ENCODE measurements at regions not wholly inside any gene's neighbourhood (a gene's known extent, or its start where the extent isn't known, plus 50 kb on each side); places are given as distances from the start of the nearest gene placed in this dataset.

DNA sequence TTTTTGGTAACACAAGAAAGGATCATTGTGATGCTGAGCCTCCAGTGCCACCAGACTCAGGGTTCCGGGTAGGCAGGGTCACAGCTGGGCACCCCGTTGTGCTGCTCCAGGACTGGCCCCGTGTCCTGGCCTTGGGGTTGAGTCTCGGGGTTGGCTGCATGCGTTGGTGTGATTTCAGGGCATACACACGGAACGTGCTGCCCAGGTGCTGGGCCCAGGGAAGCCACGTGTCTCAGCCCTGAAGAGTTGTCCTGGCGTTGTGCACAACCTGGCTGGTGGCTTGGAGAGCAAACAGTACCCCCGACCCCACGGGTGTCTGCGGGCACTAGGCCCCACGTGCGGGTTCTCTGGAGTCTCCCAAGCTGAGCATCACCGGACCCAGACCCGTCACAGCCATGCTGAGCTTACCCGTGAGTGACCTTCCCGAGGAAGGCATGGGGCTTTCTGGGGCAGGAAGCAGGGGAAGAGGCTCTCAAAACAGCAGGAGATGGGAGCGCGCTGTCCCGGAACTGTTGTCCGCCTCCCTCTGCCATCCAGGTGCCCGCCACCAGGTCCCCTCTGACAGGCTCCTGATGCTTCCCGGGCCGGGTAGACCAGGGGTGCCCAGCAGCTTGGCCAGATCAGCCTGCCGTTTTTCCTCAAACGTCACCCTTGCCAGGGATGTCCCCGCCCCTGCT is 66.1 kb upstream of the ENPP6 start:
- H2BK120ac ChIP-seq (replicated peaks; ENCODE audit: low read depth, low read length): no peak overlapping the region
- no peak overlapping the region for H2AFZ ChIP-seq (ENCODE audit: low read length)
- DNase-seq (ENCODE audit: low read depth in 1 of 2, low spot score in 2 of 2) (no peak), FAIRE-seq (no peak)
- no peak overlapping the region for H2BK20ac ChIP-seq (ENCODE audit: low read length)
- no peak overlapping the region for H2BK5ac ChIP-seq (ENCODE audit: low read depth, low read length)
- H3K56ac ChIP-seq (replicated peaks; ENCODE audit: insufficient read length, low read depth, low read length): no peak overlapping the region
- H3K9me3 ChIP-seq (ENCODE audit: insufficient read depth in 2 of 2, low read depth in 1 of 2, low read length in 1 of 2): no peaks in the 10 kb centered on the region
- H3K4me1 ChIP-seq (replicated peaks in 1 of 4; ENCODE audit: control insufficient read depth in 3 of 4, insufficient read depth in 4 of 4, low read length in 3 of 4): peaks cover 0 to 5% (median 1%) of the 10 kb centered on the region in 4 experiments; a peak in 3 of 7 replicates
- ChIA-PET CTCF (ENCODE audit: partially characterized antibody) (interaction anchor here (0.5 to 2.2 kb wide), 7 partner anchors 10 to 484 kb away, joined by 3 to 6 read pairs (median 3); no protein-coding TSS in a partner anchor), POLR2A (ENCODE audit: partially characterized antibody) (no interaction called here)
- H4K20me1 ChIP-seq (replicated peaks in 1 of 2; ENCODE audit: control insufficient read depth in 1 of 2, insufficient read depth in 2 of 2, low read length in 2 of 2): no peaks in the 10 kb centered on the region
- no peak overlapping the region for H3K4ac ChIP-seq (replicated peaks; ENCODE audit: insufficient read length, low read depth, low read length)
- H4K91ac ChIP-seq (replicated peaks; ENCODE audit: insufficient read length, low read length): no peak overlapping the region
- no peak overlapping the region for H2BK12ac ChIP-seq (ENCODE audit: low read depth, low read length)
- H3K23ac ChIP-seq (ENCODE audit: insufficient read length): no peak overlapping the region
- no peak overlapping the region for H2AK5ac ChIP-seq (ENCODE audit: low read depth, low read length)
- H3K79me2 ChIP-seq (ENCODE audit: control insufficient read depth in 1 of 2, insufficient read depth in 2 of 2, low read length in 2 of 2): no peaks in the 10 kb centered on the region
- H3K27me3 ChIP-seq (replicated peaks in 1 of 4; ENCODE audit: control insufficient read depth in 3 of 4, extremely low read depth in 1 of 4, insufficient read depth in 3 of 4, low read length in 3 of 4): no peaks in the 10 kb centered on the region
- H3K23me2 ChIP-seq (ENCODE audit: low read depth, low read length): no peaks in the 10 kb centered on the region
- H3K27ac ChIP-seq (ENCODE audit: low read depth, low read length): no peak overlapping the region
- H3K18ac ChIP-seq (ENCODE audit: extremely low read depth, low read length): no peak overlapping the region
- H3K4me2 ChIP-seq (ENCODE audit: insufficient read depth in 1 of 2, low read depth in 2 of 2, low read length in 2 of 2): no peak overlapping the region
- H3K9ac ChIP-seq (replicated peaks in 1 of 4; ENCODE audit: extremely low read depth in 1 of 4, low read depth in 3 of 4, low read length in 3 of 4): no peak overlapping the region
- no peaks in the 10 kb centered on the region for H3K36me3 ChIP-seq (ENCODE audit: control insufficient read depth in 2 of 4, insufficient read depth in 4 of 4, low read length in 3 of 4)
- H4K8ac ChIP-seq (ENCODE audit: extremely low read depth, insufficient read depth, low read length): peak overlapping the region; percentile 42; the same call in 1 of the 2 replicates
- no peak overlapping the region; the same call in 1 of the 2 replicates for H2BK15ac ChIP-seq (ENCODE audit: low read length)
- H3K79me1 ChIP-seq (ENCODE audit: low read depth, low read length): no peaks in the 10 kb centered on the region
- H4K5ac ChIP-seq (ENCODE audit: insufficient read length, low read depth, low read length): no peak overlapping the region
- 88% methylated on average over 25 of the region's 28 CpGs; no CpG with 5 or more reads in 1 of the 2 experiments for WGBS, 2 experiments (ENCODE audit: extremely low coverage in 1 of 2, insufficient coverage in 1 of 2, insufficient read length in 1 of 2, insufficient replicate concordance in 2 of 2, low coverage in 1 of 2, low lambda C conversion rate in 2 of 2, missing lambda C conversion rate in 1 of 2)
- no peak overlapping the region for H3K4me3 ChIP-seq (ENCODE audit: extremely low read depth in 1 of 4, insufficient read depth in 2 of 4, low read depth in 3 of 4, low read length in 4 of 4)
- no peak for TF ChIP-seq BCL11A (IDR thresholded peaks at IDR 0.05; ENCODE audit: low read depth in 2 of 2, low read length in 2 of 2)
- no peak for TF ChIP-seq TAF7 (optimal IDR thresholded peaks at IDR 0.05; ENCODE audit: borderline replicate concordance, low read depth, low read length)
- TF ChIP-seq ASH2L (IDR thresholded peaks at IDR 0.05; ENCODE audit: low read length): no peak
- TF ChIP-seq CBX8 (IDR thresholded peaks at IDR 0.05; ENCODE audit: borderline replicate concordance, low read depth, low read length): no peak
- no peak for TF ChIP-seq CEBPB (IDR thresholded peaks at IDR 0.05; ENCODE audit: low read depth, low read length)
- TF ChIP-seq YY1 (IDR thresholded peaks at IDR 0.05; ENCODE audit: low read depth, low read length): no peak
- TF ChIP-seq SRF (IDR thresholded peaks at IDR 0.05; ENCODE audit: low read depth, low read length): no peak
- no peak for TF ChIP-seq EZH2 (IDR thresholded peaks at IDR 0.05; ENCODE audit: low read depth, low read length, severe bottlenecking)
- no peak for TF ChIP-seq CBX5 (IDR thresholded peaks at IDR 0.05; ENCODE audit: low read depth, low read length)
- no peak for TF ChIP-seq HDAC6 (IDR thresholded peaks at IDR 0.05; ENCODE audit: low read depth, low read length)
- TF ChIP-seq KDM1A (IDR thresholded peaks at IDR 0.05; ENCODE audit: borderline replicate concordance, low read length): no peak
- TF ChIP-seq EP300 (IDR thresholded peaks at IDR 0.05; ENCODE audit: borderline replicate concordance in 1 of 2, low read depth in 2 of 2, low read length in 2 of 2): no peak
- no peak for TF ChIP-seq SIRT6 (IDR thresholded peaks at IDR 0.05; ENCODE audit: low read length)
- no peak for TF ChIP-seq TCF12 (IDR thresholded peaks at IDR 0.05; ENCODE audit: low read depth, low read length)
- H3K14ac ChIP-seq (ENCODE audit: insufficient read length): no peak overlapping the region
